AG09319 (cell line): ENCODE measurements at regions not wholly inside any gene's neighbourhood (a gene's known extent, or its start where the extent isn't known, plus 50 kb on each side); places are given as distances from the start of the nearest gene placed in this dataset.

Source experiments
- DNase-seq: peaks from one replicate; pipeline ENCODE4 v3.0.0-alpha.2; 2010; ENCODE audit warnings: low read depth; ENCODE audit errors: extremely low read depth
- CTCF ChIP-seq: IDR thresholded peaks from 2 replicates; pipeline ENCODE4 v1.5.1; 2011; ENCODE audit warnings: low read depth, mild to moderate bottlenecking, inconsistent platforms, low read length, moderate library complexity

GRCh38 chr22:27011133-27011532 is 353.7 kb downstream of the MIAT start:
- no peak for DNase-seq
- no peak for TF ChIP-seq CTCF

DNA sequence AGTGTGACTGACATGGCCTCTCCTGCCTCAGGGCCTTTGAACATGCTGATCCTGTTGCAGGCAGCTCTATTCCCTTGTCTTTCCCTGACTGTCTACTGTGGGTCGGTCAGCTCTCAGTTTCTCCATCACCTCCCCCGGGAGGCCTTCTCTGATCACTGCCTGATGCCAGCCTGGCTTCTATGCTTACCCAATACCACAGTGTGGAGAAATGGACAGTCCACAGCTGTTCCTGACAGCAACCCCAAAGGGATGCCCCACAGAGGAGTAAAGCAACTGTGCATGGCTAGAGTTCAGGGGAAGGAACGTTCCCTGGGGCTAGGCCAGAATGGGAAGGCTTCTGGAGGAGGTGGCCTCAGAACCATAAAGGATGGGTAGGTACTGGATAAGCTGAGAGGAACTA is 354.3 kb downstream of the MIAT start:
- TF ChIP-seq CTCF: no peak
- DNase-seq: no peak

GRCh38 chr22:27019827-27020226 is 362.4 kb downstream of the MIAT start:
- no peak for TF ChIP-seq CTCF
- DNase-seq: no peak

- TF ChIP-seq CTCF: no peak
- no peak for DNase-seq
Measured at GRCh38 chr22:27022274-27022895, 365.0 kb downstream of the MIAT start.

DNA sequence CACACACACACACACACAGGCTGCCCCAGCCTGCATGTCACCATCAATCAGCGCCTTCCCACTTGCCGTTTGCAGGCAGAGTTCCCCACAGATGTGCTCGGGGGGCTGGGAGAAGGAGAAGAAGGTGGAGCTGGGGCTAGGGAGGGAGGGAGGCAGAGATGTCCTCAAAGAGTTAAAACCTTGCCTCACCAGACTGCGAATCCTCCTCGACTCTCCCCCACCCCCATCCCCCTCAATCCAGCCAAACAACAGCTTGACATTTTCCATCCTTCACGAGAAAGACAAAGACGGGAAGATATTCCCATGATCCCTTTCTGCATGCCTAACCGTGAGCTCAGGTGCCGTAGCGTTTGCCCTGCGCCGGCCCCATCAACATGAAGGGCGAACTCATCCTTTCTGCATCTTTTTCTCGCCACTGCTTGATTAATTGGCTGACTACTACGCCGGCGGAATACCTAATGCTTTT is 365.5 kb downstream of the MIAT start:
- no peak for DNase-seq

GRCh38 chr22:27023591-27023990 is 366.2 kb downstream of the MIAT start:
- no peak for DNase-seq
- no peak for TF ChIP-seq CTCF

More for the DNA sequence above, 365.5 kb downstream of the MIAT start:
- TF ChIP-seq CTCF: no peak

DNA sequence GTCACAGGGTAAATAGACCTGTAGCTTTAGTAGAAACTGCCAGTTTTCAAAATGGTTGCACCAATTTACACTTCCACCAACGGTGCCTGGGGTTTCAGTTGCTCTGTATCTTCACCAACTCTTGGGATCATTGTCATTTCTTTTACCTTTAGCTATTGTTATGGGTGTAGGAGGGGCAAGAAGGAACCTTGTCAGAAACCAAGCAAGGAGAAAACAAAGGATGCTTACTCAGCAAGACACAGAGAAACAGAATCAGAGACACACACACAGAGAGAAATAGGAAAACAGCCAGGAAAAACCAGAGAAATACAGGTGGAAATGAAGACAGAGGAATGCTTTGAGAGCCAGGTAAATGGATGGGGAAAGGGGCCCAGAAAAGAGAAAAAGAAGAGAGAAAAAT is 367.6 kb downstream of the MIAT start:
- no peak for TF ChIP-seq CTCF
- no peak for DNase-seq
